ENCODE measurements at regions not wholly inside any gene's neighbourhood (a gene's known extent, or its start where the extent isn't known, plus 50 kb on each side); places are given as distances from the start of the nearest gene placed in this dataset.

DNA sequence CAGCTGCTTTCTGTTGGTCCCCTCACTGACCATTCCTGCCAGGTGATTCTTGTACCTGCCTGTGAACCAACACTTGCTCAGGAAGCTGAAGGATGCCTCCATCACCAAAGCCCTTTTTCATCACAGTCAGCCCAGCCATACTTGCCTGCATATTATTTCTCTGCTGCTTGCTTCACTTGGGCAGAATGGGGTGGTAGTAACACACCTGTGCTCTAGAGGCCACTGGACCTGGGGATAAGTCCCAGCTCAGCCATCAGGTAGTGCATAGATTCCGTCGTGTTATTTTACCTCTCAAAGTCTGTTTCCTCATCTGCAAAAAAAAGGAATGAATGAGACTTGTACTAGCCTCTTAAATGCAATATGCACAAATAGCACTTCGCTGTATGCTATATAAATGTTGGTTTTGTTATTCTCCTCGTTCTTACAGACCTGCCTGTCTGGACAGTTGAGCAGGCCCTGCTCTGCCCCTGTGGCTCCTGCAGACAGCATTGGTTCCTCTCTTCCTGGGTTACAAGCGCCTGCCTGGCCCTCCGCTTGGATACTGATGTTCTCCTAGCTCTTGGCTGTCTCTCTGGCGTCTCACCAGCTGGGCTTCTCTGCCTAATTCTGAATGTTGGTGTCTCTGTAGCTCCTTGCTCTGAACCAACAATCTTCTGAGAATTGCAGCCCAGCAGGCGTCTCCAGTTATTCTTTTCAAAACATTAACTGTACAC lies 151.8 kb downstream of the UNC5CL start:
- TF ChIP-seq, protein P1, sequence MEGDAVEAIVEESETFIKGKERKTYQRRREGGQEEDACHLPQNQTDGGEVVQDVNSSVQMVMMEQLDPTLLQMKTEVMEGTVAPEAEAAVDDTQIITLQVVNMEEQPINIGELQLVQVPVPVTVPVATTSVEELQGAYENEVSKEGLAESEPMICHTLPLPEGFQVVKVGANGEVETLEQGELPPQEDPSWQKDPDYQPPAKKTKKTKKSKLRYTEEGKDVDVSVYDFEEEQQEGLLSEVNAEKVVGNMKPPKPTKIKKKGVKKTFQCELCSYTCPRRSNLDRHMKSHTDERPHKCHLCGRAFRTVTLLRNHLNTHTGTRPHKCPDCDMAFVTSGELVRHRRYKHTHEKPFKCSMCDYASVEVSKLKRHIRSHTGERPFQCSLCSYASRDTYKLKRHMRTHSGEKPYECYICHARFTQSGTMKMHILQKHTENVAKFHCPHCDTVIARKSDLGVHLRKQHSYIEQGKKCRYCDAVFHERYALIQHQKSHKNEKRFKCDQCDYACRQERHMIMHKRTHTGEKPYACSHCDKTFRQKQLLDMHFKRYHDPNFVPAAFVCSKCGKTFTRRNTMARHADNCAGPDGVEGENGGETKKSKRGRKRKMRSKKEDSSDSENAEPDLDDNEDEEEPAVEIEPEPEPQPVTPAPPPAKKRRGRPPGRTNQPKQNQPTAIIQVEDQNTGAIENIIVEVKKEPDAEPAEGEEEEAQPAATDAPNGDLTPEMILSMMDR (IDR thresholded peaks at IDR 0.05; ENCODE audit: low read depth, low read length, poor library complexity, severe bottlenecking) = no peak
- no peak for TF ChIP-seq EZH2phosphoT487 (IDR thresholded peaks at IDR 0.05; ENCODE audit: borderline replicate concordance, low read length)

Measured in DOHH2 (cell line).